ENCODE measurements at regions not wholly inside any gene's neighbourhood (a gene's known extent, or its start where the extent isn't known, plus 50 kb on each side); places are given as distances from the start of the nearest gene placed in this dataset.

DNA sequence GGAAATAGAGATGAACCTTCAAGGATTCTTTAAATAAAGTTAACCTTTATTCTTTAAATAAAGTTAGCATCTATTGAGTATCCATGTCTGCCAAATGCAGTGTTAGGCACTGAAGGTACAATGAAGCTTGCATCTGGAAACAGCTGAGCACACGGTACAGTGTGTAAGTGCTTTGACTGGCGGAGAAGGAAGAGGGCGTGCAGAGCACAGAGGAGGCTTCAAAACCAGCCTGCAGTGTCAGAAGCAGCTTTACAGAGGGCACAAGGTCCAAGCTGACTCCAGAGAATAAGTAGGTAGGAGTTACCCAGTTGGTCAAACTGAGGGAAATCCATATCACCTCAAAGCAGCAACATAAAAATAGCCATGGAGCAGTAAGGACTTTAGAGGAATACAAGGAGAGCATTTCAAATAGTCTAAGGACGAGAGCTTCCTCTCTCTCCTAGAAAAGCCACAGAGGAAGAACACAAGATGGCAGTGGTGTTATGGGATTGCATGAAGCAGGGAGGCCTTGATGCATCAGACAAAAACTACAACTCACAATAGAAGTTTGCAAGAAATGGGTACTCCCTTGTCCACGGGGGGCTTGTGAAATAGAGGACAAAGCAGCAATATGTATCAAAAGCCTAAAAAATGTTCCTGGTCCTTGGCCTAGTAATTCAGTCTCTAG is 60.3 kb upstream of the PPP2R3A start:
- TF ChIP-seq, protein P1, sequence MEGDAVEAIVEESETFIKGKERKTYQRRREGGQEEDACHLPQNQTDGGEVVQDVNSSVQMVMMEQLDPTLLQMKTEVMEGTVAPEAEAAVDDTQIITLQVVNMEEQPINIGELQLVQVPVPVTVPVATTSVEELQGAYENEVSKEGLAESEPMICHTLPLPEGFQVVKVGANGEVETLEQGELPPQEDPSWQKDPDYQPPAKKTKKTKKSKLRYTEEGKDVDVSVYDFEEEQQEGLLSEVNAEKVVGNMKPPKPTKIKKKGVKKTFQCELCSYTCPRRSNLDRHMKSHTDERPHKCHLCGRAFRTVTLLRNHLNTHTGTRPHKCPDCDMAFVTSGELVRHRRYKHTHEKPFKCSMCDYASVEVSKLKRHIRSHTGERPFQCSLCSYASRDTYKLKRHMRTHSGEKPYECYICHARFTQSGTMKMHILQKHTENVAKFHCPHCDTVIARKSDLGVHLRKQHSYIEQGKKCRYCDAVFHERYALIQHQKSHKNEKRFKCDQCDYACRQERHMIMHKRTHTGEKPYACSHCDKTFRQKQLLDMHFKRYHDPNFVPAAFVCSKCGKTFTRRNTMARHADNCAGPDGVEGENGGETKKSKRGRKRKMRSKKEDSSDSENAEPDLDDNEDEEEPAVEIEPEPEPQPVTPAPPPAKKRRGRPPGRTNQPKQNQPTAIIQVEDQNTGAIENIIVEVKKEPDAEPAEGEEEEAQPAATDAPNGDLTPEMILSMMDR (conservative IDR thresholded peaks at IDR 0.05; ENCODE audit: low read length): no peak
- TF ChIP-seq EZH2phosphoT487 (IDR thresholded peaks at IDR 0.05; ENCODE audit: borderline replicate concordance): no peak

Measured in Loucy (cell line).